ENCODE measurements at regions not wholly inside any gene's neighbourhood (a gene's known extent, or its start where the extent isn't known, plus 50 kb on each side); places are given as distances from the start of the nearest gene placed in this dataset.
A peak's percentile ranks its signal among the peaks of the same experiment; 100 is the strongest.

- Histone ChIP-seq H3K9me2 (replicated peaks; ENCODE audit: low read length) (no peaks in the 10 kb centered on the region), H3K36me3 (ENCODE audit: low read depth, low read length) (no peaks in the 10 kb centered on the region), H2AFZ (ENCODE audit: low read length) (no peak overlapping the region), H3K4me3 (ENCODE audit: low read length) (no peak overlapping the region), H3K79me2 (ENCODE audit: low read length) (no peaks in the 10 kb centered on the region), H4K20me1 (ENCODE audit: low read length) (no peaks in the 10 kb centered on the region), H3K27me3 (ENCODE audit: low read length) (no peaks in the 10 kb centered on the region), H3F3A (ENCODE audit: low read length, unreplicated experiment) (no peaks in the 10 kb centered on the region), H3K4me2 (ENCODE audit: low read length) (no peak overlapping the region), H3K9me3 (ENCODE audit: low read length) (no peaks in the 10 kb centered on the region), H3K4me1 (ENCODE audit: insufficient read depth, low read length) (no peaks in the 10 kb centered on the region), H3K9ac (ENCODE audit: low read length) (no peak overlapping the region), H3K27ac (ENCODE audit: low read length) (no peak overlapping the region)
- no peak for TF ChIP-seq CTCF (conservative IDR thresholded peaks at IDR 0.05; ENCODE audit: low read depth, low read length)
- no peak for TF ChIP-seq EZH2phosphoT487 (IDR thresholded peaks at IDR 0.05; ENCODE audit: borderline replicate concordance, low read length)
- TF ChIP-seq EZH2 (IDR thresholded peaks at IDR 0.05; ENCODE audit: low read length, unreplicated experiment), result no peak
- CTCF ChIA-PET, result no interaction called here
- no peak for ATAC-seq
- BruUV-seq (replicated peaks), result no TSS peak
- no peak for DNase-seq
- POLR2A ChIA-PET (ENCODE audit: unreplicated experiment), result no interaction called here
- intact Hi-C loops (cut with micrococcal nuclease), result no loop called here
These were observed 160.8 kb downstream of the FSIP2 start for GRCh38 chr2:185899366-185899765.

GRCh38 chr2:185919155-185919554 is 180.6 kb downstream of the FSIP2 start:
- TF ChIP-seq CTCF (conservative IDR thresholded peaks at IDR 0.05; ENCODE audit: low read depth, low read length) (no peak), EZH2 (IDR thresholded peaks at IDR 0.05; ENCODE audit: low read length, unreplicated experiment) (no peak), EZH2phosphoT487 (IDR thresholded peaks at IDR 0.05; ENCODE audit: borderline replicate concordance, low read length) (no peak)
- intact Hi-C loops (cut with micrococcal nuclease), result no loop called here
- DNase-seq (peak; percentile 51), ATAC-seq (peak; percentile 45; the same call in 1 of the 2 replicates)
- no peaks in the 10 kb centered on the region for H3K36me3 ChIP-seq (ENCODE audit: low read depth, low read length)
- CTCF ChIA-PET, result no interaction called here
- no peaks in the 10 kb centered on the region for H3K27me3 ChIP-seq (ENCODE audit: low read length)
- H3F3A ChIP-seq (ENCODE audit: low read length, unreplicated experiment), result no peaks in the 10 kb centered on the region
- H3K9me2 ChIP-seq (replicated peaks; ENCODE audit: low read length), result no peaks in the 10 kb centered on the region
- no peaks in the 10 kb centered on the region for H4K20me1 ChIP-seq (ENCODE audit: low read length)
- no peak overlapping the region for H3K27ac ChIP-seq (ENCODE audit: low read length)
- peaks cover 10% of the 10 kb centered on the region; the same call in 1 of the 2 replicates for H3K4me1 ChIP-seq (ENCODE audit: insufficient read depth, low read length)
- no peak overlapping the region for H2AFZ ChIP-seq (ENCODE audit: low read length)
- no peak overlapping the region for H3K4me3 ChIP-seq (ENCODE audit: low read length)
- no peaks in the 10 kb centered on the region for H3K79me2 ChIP-seq (ENCODE audit: low read length)
- H3K9me3 ChIP-seq (ENCODE audit: low read length), result no peaks in the 10 kb centered on the region
- no peak overlapping the region for H3K4me2 ChIP-seq (ENCODE audit: low read length)
- no peak overlapping the region for H3K9ac ChIP-seq (ENCODE audit: low read length)
- BruUV-seq (replicated peaks), result no TSS peak
- POLR2A ChIA-PET (ENCODE audit: unreplicated experiment), result no interaction called here

- peak; percentile 60 for DNase-seq
- ATAC-seq, result peak; percentile 24; the same call in 1 of the 2 replicates
- Histone ChIP-seq H2AFZ (ENCODE audit: low read length) (no peak overlapping the region), H3K9ac (ENCODE audit: low read length) (no peak overlapping the region), H3K36me3 (ENCODE audit: low read depth, low read length) (no peaks in the 10 kb centered on the region), H3K9me2 (replicated peaks; ENCODE audit: low read length) (no peaks in the 10 kb centered on the region), H3K4me2 (ENCODE audit: low read length) (no peak overlapping the region), H3F3A (ENCODE audit: low read length, unreplicated experiment) (no peaks in the 10 kb centered on the region), H4K20me1 (ENCODE audit: low read length) (no peaks in the 10 kb centered on the region), H3K9me3 (ENCODE audit: low read length) (no peaks in the 10 kb centered on the region), H3K4me3 (ENCODE audit: low read length) (no peak overlapping the region), H3K27me3 (ENCODE audit: low read length) (no peaks in the 10 kb centered on the region), H3K4me1 (ENCODE audit: insufficient read depth, low read length) (peaks cover 10% of the 10 kb centered on the region; the same call in 1 of the 2 replicates), H3K79me2 (ENCODE audit: low read length) (no peaks in the 10 kb centered on the region), H3K27ac (ENCODE audit: low read length) (no peak overlapping the region)
- TF ChIP-seq CTCF (conservative IDR thresholded peaks at IDR 0.05; ENCODE audit: low read depth, low read length) (no peak), EZH2phosphoT487 (IDR thresholded peaks at IDR 0.05; ENCODE audit: borderline replicate concordance, low read length) (no peak), EZH2 (IDR thresholded peaks at IDR 0.05; ENCODE audit: low read length, unreplicated experiment) (no peak)
- no TSS peak for BruUV-seq (replicated peaks)
- CTCF ChIA-PET, result no interaction called here
- intact Hi-C loops (cut with micrococcal nuclease), result no loop called here
- POLR2A ChIA-PET (ENCODE audit: unreplicated experiment), result no interaction called here
These were observed 182.6 kb downstream of the FSIP2 start for GRCh38 chr2:185921048-185921756.

All from PC-3 (cell line).